ENCODE measurements at regions not wholly inside any gene's neighbourhood (a gene's known extent, or its start where the extent isn't known, plus 50 kb on each side); places are given as distances from the start of the nearest gene placed in this dataset.

DNA sequence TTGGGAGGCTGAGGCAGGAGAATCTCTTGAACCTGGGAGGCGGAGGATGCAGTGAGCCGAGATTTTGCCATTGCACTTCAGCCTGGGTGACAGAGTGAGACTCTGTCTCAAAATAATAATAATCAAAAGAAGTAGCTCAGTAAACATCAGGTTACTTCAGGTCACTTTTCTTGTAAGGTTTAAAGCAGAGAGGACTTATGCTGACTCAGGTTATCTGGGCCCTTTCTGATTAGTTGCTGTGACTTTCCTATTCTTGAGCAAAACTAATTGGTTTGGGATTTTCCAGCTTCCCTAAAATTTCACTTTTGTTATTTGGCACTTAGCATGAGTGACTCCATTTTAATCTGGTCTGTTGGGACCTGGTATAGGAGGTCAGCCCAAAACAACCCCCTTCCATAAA lies 812.9 kb downstream of the NLGN4X start:
- Histone ChIP-seq H3K27me3 (ENCODE audit: control insufficient read depth, extremely low read depth, insufficient read depth, low read length) (no peaks in the 10 kb centered on the region), H3K27ac (ENCODE audit: control insufficient read depth, insufficient read depth, low read length) (no peak overlapping the region), H3K4me2 (ENCODE audit: control insufficient read depth, extremely low read depth, insufficient read depth, low read depth, low read length) (no peak overlapping the region), H3K79me2 (ENCODE audit: control insufficient read depth, insufficient read depth, low read length) (no peaks in the 10 kb centered on the region), H3K4me3 (ENCODE audit: control insufficient read depth in 2 of 3, extremely low read depth in 1 of 3, insufficient read depth in 2 of 3, low read depth in 1 of 3, low read length in 3 of 3) (no peak overlapping the region), H3K4me1 (ENCODE audit: control insufficient read depth, extremely low read depth, insufficient read depth, low read length) (no peaks in the 10 kb centered on the region), H3K9me3 (ENCODE audit: control insufficient read depth, low read depth, low read length) (no peaks in the 10 kb centered on the region), H3K9ac (ENCODE audit: control insufficient read depth, extremely low read depth, insufficient read depth, low read length) (no peak overlapping the region), H2AFZ (ENCODE audit: control insufficient read depth, low read length) (no peak overlapping the region), H3K36me3 (ENCODE audit: control insufficient read depth in 2 of 2, extremely low read depth in 1 of 2, insufficient read depth in 2 of 2, low read length in 2 of 2) (no peaks in the 10 kb centered on the region), H4K20me1 (ENCODE audit: control insufficient read depth, extremely low read depth, insufficient read depth, low read length) (no peaks in the 10 kb centered on the region), H3K9me1 (ENCODE audit: control insufficient read depth, extremely low read depth, insufficient read depth, low read length) (no peaks in the 10 kb centered on the region)
- dilution Hi-C loops (cut with MboI; ENCODE audit: extremely low pct_ligation_motif_present, low sequenced_read_pairs), result no loop called here
- TF ChIP-seq EZH2 (IDR thresholded peaks at IDR 0.05; ENCODE audit: low read length), result no peak
- TF ChIP-seq, protein P1, sequence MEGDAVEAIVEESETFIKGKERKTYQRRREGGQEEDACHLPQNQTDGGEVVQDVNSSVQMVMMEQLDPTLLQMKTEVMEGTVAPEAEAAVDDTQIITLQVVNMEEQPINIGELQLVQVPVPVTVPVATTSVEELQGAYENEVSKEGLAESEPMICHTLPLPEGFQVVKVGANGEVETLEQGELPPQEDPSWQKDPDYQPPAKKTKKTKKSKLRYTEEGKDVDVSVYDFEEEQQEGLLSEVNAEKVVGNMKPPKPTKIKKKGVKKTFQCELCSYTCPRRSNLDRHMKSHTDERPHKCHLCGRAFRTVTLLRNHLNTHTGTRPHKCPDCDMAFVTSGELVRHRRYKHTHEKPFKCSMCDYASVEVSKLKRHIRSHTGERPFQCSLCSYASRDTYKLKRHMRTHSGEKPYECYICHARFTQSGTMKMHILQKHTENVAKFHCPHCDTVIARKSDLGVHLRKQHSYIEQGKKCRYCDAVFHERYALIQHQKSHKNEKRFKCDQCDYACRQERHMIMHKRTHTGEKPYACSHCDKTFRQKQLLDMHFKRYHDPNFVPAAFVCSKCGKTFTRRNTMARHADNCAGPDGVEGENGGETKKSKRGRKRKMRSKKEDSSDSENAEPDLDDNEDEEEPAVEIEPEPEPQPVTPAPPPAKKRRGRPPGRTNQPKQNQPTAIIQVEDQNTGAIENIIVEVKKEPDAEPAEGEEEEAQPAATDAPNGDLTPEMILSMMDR (optimal IDR thresholded peaks at IDR 0.05 in 1 of 3, IDR thresholded peaks at IDR 0.05 in 1 of 3, conservative IDR thresholded peaks at IDR 0.05 in 1 of 3; ENCODE audit: extremely low read depth in 1 of 3, insufficient read depth in 2 of 3, low read length in 3 of 3), result no peak
- FAIRE-seq (no peak), DNase-seq (ENCODE audit: low read depth, low spot score) (no peak)

DNA sequence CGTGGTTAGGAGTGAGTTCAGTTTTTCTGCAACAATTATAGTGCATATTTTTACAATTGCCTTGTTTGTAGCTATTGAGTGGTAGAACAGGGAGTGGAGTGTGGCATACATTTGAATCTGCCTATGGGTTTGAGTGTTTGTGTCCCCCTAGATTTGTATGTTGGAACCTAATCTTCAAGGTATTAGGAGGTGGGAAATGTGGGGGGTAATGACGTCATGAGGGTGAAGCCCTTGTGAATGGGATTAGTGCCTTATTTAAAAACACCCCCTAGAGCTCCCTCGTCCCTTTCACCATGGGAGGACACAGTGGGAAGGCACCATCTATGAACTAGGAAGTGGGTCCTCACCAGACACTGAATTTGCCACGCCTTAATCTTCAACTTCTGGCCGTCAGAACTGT lies 819.6 kb downstream of the NLGN4X start:
- H4K20me1 ChIP-seq (ENCODE audit: control insufficient read depth, extremely low read depth, insufficient read depth, low read length), result no peaks in the 10 kb centered on the region
- dilution Hi-C loops (cut with MboI; ENCODE audit: extremely low pct_ligation_motif_present, low sequenced_read_pairs), result no loop called here
- no peak overlapping the region for H3K9ac ChIP-seq (ENCODE audit: control insufficient read depth, extremely low read depth, insufficient read depth, low read length)
- no peaks in the 10 kb centered on the region for H3K4me1 ChIP-seq (ENCODE audit: control insufficient read depth, extremely low read depth, insufficient read depth, low read length)
- no peaks in the 10 kb centered on the region for H3K9me3 ChIP-seq (ENCODE audit: control insufficient read depth, low read depth, low read length)
- no peaks in the 10 kb centered on the region for H3K36me3 ChIP-seq (ENCODE audit: control insufficient read depth in 2 of 2, extremely low read depth in 1 of 2, insufficient read depth in 2 of 2, low read length in 2 of 2)
- H3K4me2 ChIP-seq (ENCODE audit: control insufficient read depth, extremely low read depth, insufficient read depth, low read depth, low read length), result no peak overlapping the region
- FAIRE-seq, result no peak
- no peaks in the 10 kb centered on the region for H3K79me2 ChIP-seq (ENCODE audit: control insufficient read depth, insufficient read depth, low read length)
- no peak for TF ChIP-seq EZH2 (IDR thresholded peaks at IDR 0.05; ENCODE audit: low read length)
- TF ChIP-seq, protein P1 (optimal IDR thresholded peaks at IDR 0.05 in 1 of 3, IDR thresholded peaks at IDR 0.05 in 1 of 3, conservative IDR thresholded peaks at IDR 0.05 in 1 of 3; ENCODE audit: extremely low read depth in 1 of 3, insufficient read depth in 2 of 3, low read length in 3 of 3), result no peak
- no peaks in the 10 kb centered on the region for H3K27me3 ChIP-seq (ENCODE audit: control insufficient read depth, extremely low read depth, insufficient read depth, low read length)
- no peak overlapping the region for H3K27ac ChIP-seq (ENCODE audit: control insufficient read depth, insufficient read depth, low read length)
- H2AFZ ChIP-seq (ENCODE audit: control insufficient read depth, low read length), result no peak overlapping the region
- no peaks in the 10 kb centered on the region for H3K9me1 ChIP-seq (ENCODE audit: control insufficient read depth, extremely low read depth, insufficient read depth, low read length)
- no peak overlapping the region for H3K4me3 ChIP-seq (ENCODE audit: control insufficient read depth in 2 of 3, extremely low read depth in 1 of 3, insufficient read depth in 2 of 3, low read depth in 1 of 3, low read length in 3 of 3)
- no peak for DNase-seq (ENCODE audit: low read depth, low spot score)
